ENCODE measurements at regions not wholly inside any gene's neighbourhood (a gene's known extent, or its start where the extent isn't known, plus 50 kb on each side); places are given as distances from the start of the nearest gene placed in this dataset.
A peak's percentile ranks its signal among the peaks of the same experiment; 100 is the strongest.

DNA sequence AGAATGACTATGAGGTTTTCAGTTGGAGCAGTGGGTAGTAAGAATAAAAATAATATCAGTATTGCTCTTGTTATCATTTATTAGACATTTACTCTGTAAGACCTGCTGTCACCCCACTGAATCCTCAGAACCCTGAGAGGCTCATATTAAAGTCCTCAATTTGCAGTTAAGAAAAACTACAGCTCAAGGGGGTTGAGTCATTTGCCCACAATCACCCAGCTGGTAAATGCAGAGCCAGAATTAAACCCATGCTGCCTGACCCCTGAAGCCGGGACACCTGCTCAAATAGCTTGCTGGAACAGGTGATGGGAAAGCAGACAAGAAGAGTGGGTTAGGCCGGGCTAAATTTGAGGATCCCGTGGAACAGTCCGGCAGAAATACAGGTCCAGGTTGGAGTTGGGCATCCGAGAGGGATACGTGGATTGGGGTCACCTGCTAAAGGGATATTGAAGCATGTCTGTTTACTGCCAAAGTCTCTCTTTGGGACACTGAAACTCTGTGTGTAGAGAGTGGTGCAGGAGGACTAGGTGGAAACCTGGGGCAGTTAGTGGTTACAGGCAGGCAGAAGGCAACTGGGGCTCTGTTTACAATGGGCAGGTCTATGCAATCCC is 344.1 kb downstream of the CDC5L start:
- peak overlapping the region; percentile 69 for H3K27ac ChIP-seq (ENCODE audit: extremely low read depth, low read depth, low read length)
- no peak overlapping the region for H3K4me3 ChIP-seq (ENCODE audit: low read depth, low read length)
- ChIA-PET CTCF (interaction anchor here (0.6 to 1.1 kb wide), 2 partner anchors 10 to 367 kb away, joined by 3 read pairs; no protein-coding TSS in a partner anchor), POLR2A (interaction anchor here (1.0 kb wide), 1 partner anchor 70 kb away, joined by 3 read pairs; no protein-coding TSS in a partner anchor)
- TF ChIP-seq ZNF624 (tag by site-specific recombination; IDR thresholded peaks at IDR 0.05) (no peak), ZBTB17 (tag by site-specific recombination; IDR thresholded peaks at IDR 0.05) (no peak), ZNF175 (tag by site-specific recombination; IDR thresholded peaks at IDR 0.05) (no peak), ZNF24 (tag by site-specific recombination; IDR thresholded peaks at IDR 0.05) (no peak), SP7 (tag by site-specific recombination; IDR thresholded peaks at IDR 0.05) (no peak), ZNF366 (tag by site-specific recombination; conservative IDR thresholded peaks at IDR 0.05) (no peak), ZNF561 (tag by site-specific recombination; IDR thresholded peaks at IDR 0.05; ENCODE audit: borderline replicate concordance) (no peak), ZNF658 (tag by site-specific recombination; IDR thresholded peaks at IDR 0.05) (no peak), YY1 (tag by site-specific recombination; IDR thresholded peaks at IDR 0.05) (no peak), GLI2 (tag by site-specific recombination; IDR thresholded peaks at IDR 0.05; ENCODE audit: borderline replicate concordance, low read depth) (no peak), ZNF292 (tag by site-specific recombination; IDR thresholded peaks at IDR 0.05; ENCODE audit: borderline replicate concordance, low read depth) (no peak), ZNF792 (tag by site-specific recombination; IDR thresholded peaks at IDR 0.05) (no peak), PRDM1 (tag by site-specific recombination; IDR thresholded peaks at IDR 0.05) (no peak), ZNF19 (tag by site-specific recombination; IDR thresholded peaks at IDR 0.05; ENCODE audit: low read depth) (no peak), ZFP37 (tag by site-specific recombination; IDR thresholded peaks at IDR 0.05) (no peak), ZNF214 (tag by site-specific recombination; IDR thresholded peaks at IDR 0.05; ENCODE audit: borderline replicate concordance) (no peak)
- TF ChIP-seq, protein P1, sequence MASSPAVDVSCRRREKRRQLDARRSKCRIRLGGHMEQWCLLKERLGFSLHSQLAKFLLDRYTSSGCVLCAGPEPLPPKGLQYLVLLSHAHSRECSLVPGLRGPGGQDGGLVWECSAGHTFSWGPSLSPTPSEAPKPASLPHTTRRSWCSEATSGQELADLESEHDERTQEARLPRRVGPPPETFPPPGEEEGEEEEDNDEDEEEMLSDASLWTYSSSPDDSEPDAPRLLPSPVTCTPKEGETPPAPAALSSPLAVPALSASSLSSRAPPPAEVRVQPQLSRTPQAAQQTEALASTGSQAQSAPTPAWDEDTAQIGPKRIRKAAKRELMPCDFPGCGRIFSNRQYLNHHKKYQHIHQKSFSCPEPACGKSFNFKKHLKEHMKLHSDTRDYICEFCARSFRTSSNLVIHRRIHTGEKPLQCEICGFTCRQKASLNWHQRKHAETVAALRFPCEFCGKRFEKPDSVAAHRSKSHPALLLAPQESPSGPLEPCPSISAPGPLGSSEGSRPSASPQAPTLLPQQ (tag by site-specific recombination; IDR thresholded peaks at IDR 0.05) = no peak
- TF ChIP-seq, protein P2, sequence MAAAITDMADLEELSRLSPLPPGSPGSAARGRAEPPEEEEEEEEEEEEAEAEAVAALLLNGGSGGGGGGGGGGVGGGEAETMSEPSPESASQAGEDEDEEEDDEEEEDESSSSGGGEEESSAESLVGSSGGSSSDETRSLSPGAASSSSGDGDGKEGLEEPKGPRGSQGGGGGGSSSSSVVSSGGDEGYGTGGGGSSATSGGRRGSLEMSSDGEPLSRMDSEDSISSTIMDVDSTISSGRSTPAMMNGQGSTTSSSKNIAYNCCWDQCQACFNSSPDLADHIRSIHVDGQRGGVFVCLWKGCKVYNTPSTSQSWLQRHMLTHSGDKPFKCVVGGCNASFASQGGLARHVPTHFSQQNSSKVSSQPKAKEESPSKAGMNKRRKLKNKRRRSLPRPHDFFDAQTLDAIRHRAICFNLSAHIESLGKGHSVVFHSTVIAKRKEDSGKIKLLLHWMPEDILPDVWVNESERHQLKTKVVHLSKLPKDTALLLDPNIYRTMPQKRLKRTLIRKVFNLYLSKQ (tag by site-specific recombination; IDR thresholded peaks at IDR 0.05; ENCODE audit: borderline replicate concordance) = no peak
- TF ChIP-seq, protein P3, sequence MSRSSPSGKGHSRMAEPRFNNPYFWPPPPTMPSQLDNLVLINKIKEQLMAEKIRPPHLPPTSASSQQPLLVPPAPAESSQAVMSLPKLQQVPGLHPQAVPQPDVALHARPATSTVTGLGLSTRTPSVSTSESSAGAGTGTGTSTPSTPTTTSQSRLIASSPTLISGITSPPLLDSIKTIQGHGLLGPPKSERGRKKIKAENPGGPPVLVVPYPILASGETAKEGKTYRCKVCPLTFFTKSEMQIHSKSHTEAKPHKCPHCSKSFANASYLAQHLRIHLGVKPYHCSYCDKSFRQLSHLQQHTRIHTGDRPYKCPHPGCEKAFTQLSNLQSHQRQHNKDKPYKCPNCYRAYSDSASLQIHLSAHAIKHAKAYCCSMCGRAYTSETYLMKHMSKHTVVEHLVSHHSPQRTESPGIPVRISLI (tag by site-specific recombination; IDR thresholded peaks at IDR 0.05) = no peak
- H3K36me3 ChIP-seq (ENCODE audit: control insufficient read depth in 2 of 2, insufficient read depth in 1 of 2, low read length in 2 of 2) = no peaks in the 10 kb centered on the region
- peaks cover 17% of the 10 kb centered on the region for H3K4me1 ChIP-seq (ENCODE audit: control insufficient read depth, insufficient read depth, low read length)
- no peaks in the 10 kb centered on the region for H3K9me3 ChIP-seq (ENCODE audit: control insufficient read depth, insufficient read depth, low read depth, low read length)

DNA sequence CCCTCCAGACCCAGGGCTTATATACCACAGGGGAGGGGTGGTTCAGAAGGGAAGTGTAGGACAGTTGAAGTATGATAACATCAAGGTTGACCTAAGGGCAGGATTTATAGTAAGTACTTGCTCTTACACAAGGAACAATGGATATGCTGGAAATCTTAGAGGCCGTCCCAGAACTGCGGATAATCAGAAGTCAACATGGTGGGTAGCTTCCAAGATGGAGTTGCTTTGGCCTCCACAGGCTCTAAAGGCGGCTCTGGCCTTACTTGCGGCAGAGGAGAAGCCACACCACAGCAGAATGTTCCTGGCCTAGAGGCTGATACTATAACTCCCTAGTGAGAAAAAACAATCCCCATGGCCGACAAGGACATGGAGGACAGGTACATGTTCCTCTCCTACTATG is 344.7 kb downstream of the CDC5L start:
- no peak overlapping the region for H3K27ac ChIP-seq (ENCODE audit: extremely low read depth, low read depth, low read length)
- no peaks in the 10 kb centered on the region for H3K36me3 ChIP-seq (ENCODE audit: control insufficient read depth in 2 of 2, insufficient read depth in 1 of 2, low read length in 2 of 2)
- CTCF ChIA-PET = interaction anchor here (1.1 kb wide), 1 partner anchor 11 kb away, joined by 3 read pairs; no protein-coding TSS in a partner anchor
- no peak overlapping the region for H3K4me3 ChIP-seq (ENCODE audit: low read depth, low read length)
- POLR2A ChIA-PET = no interaction called here
- H3K4me1 ChIP-seq (ENCODE audit: control insufficient read depth, insufficient read depth, low read length) = peaks cover 17% of the 10 kb centered on the region
- no peak for TF ChIP-seq ZNF785 (tag by site-specific recombination; IDR thresholded peaks at IDR 0.05)
- no peak for TF ChIP-seq ZBTB8A (tag by site-specific recombination; IDR thresholded peaks at IDR 0.05)
- no peak for TF ChIP-seq ZNF660 (tag by site-specific recombination; IDR thresholded peaks at IDR 0.05)
- H3K9me3 ChIP-seq (ENCODE audit: control insufficient read depth, insufficient read depth, low read depth, low read length) = no peaks in the 10 kb centered on the region
